ENCODE measurements at regions not wholly inside any gene's neighbourhood (a gene's known extent, or its start where the extent isn't known, plus 50 kb on each side); places are given as distances from the start of the nearest gene placed in this dataset.
"Not testable (repeated sequence)": the region's sequence is repeated elsewhere in the genome, so short reads cannot be mapped to it uniquely, and the experiment has no call there.

- no peak for DNase-seq
Measured at GRCh38 chr1:232440325-232441035, 189.5 kb downstream of the SIPA1L2 start.

GRCh38 chr1:232439011-232439410, 190.9 kb downstream of the SIPA1L2 start:
- no peak for DNase-seq

- no peak for DNase-seq
Measured at GRCh38 chr1:232438476-232438875, 191.5 kb downstream of the SIPA1L2 start.

- no peak for DNase-seq
Measured at GRCh38 chr1:232437510-232437909, 192.4 kb downstream of the SIPA1L2 start.

- no peak for DNase-seq
Measured at GRCh38 chr1:232435729-232436128, 194.2 kb downstream of the SIPA1L2 start.

GRCh38 chr1:232432313-232432712, 197.6 kb downstream of the SIPA1L2 start:
- no peak for DNase-seq

- DNase-seq: no peak
Measured at GRCh38 chr1:232431748-232432147, 198.2 kb downstream of the SIPA1L2 start.

- DNase-seq: no peak
Measured at GRCh38 chr1:232431326-232431725, 198.6 kb downstream of the SIPA1L2 start.

GRCh38 chr1:232430467-232430866, 199.5 kb downstream of the SIPA1L2 start:
- DNase-seq: no peak

- DNase-seq: no peak
Measured at GRCh38 chr1:232428786-232429530, 201.0 kb downstream of the SIPA1L2 start.

- DNase-seq: no peak
Measured at GRCh38 chr1:232428036-232428645, 201.8 kb downstream of the SIPA1L2 start.

- no peak for DNase-seq
Measured at GRCh38 chr1:232426801-232427200, 203.1 kb downstream of the SIPA1L2 start.

GRCh38 chr1:232425421-232425820, 204.5 kb downstream of the SIPA1L2 start:
- no peak for DNase-seq

GRCh38 chr1:232423591-232423990, 206.3 kb downstream of the SIPA1L2 start:
- DNase-seq: no peak

GRCh38 chr1:232422898-232423297, 207.0 kb downstream of the SIPA1L2 start:
- no peak for DNase-seq

GRCh38 chr1:232422098-232422497, 207.8 kb downstream of the SIPA1L2 start:
- DNase-seq: no peak

GRCh38 chr1:232421143-232421796, 208.7 kb downstream of the SIPA1L2 start:
- DNase-seq: no peak

- DNase-seq: no peak
Measured at GRCh38 chr1:232417636-232418248, 212.2 kb downstream of the SIPA1L2 start.

GRCh38 chr1:232416026-232416568, 213.8 kb downstream of the SIPA1L2 start:
- DNase-seq: no peak

GRCh38 chr1:232415481-232415880, 214.5 kb downstream of the SIPA1L2 start:
- not testable (repeated sequence) for DNase-seq

GRCh38 chr1:232414100-232414499, 215.8 kb downstream of the SIPA1L2 start:
- DNase-seq: no peak

- no peak for DNase-seq
Measured at GRCh38 chr1:232413674-232414073, 216.3 kb downstream of the SIPA1L2 start.

GRCh38 chr1:232409584-232409983, 220.3 kb downstream of the SIPA1L2 start:
- no peak for DNase-seq

All from activated naive CD4-positive, alpha-beta T cell treated with Interleukin-2 at 50 U/mL for 16 hours (primary cell).